ENCODE measurements at regions not wholly inside any gene's neighbourhood (a gene's known extent, or its start where the extent isn't known, plus 50 kb on each side); places are given as distances from the start of the nearest gene placed in this dataset.
A peak's percentile ranks its signal among the peaks of the same experiment; 100 is the strongest.

DNA sequence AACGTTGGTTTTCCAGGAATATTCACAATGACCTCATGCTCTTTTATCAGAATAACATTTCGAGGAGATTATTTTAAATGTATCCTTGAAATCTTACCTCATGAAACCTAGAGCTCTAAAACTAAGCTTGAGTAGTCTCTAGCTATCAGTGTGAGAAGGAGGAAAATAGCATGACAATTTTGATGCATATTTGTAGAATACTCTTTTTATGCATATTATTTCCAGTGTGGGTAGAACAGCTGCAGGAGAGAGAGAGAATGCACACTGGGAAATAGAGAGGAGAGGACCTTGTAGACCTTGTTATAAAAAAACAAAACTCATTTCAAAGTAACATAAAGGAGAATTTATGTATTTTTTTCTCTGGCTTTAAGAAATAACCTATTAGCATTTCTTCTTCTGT lies 71.1 kb upstream of the VGLL2 start:
- TF ChIP-seq GTF2F1 (IDR thresholded peaks at IDR 0.05; ENCODE audit: low read length) = no peak
- TF ChIP-seq RFX3 (CRISPR knock-in tag; IDR thresholded peaks at IDR 0.05) = no peak
- TF ChIP-seq ZSCAN25 (CRISPR knock-in tag; IDR thresholded peaks at IDR 0.05) = no peak
- Histone ChIP-seq H3K27me3 (ENCODE audit: control insufficient read depth in 1 of 2, insufficient read depth in 2 of 2, low read length in 2 of 2) (no peaks in the 10 kb centered on the region), H3K36me3 (replicated peaks in 1 of 2; ENCODE audit: control insufficient read depth in 1 of 2, insufficient read depth in 2 of 2, low read length in 2 of 2) (no peaks in the 10 kb centered on the region), H3K79me2 (ENCODE audit: insufficient read depth, low read length) (no peaks in the 10 kb centered on the region), H2AFZ (ENCODE audit: low read length) (no peak overlapping the region), H4K20me1 (ENCODE audit: insufficient read depth, low read length) (no peaks in the 10 kb centered on the region), H3K9me3 (ENCODE audit: low read length) (no peaks in the 10 kb centered on the region), H3K4me1 (ENCODE audit: insufficient read depth, low read length) (no peaks in the 10 kb centered on the region), H3K4me2 (ENCODE audit: low read depth, low read length) (no peak overlapping the region), H3K4me3 (replicated peaks in 1 of 3; ENCODE audit: insufficient read depth in 1 of 3, low read depth in 2 of 3, low read length in 3 of 3) (no peak overlapping the region), H3K27ac (ENCODE audit: extremely low read length, insufficient read depth, low read length) (no peak overlapping the region), H3K9ac (ENCODE audit: insufficient read depth, low read depth, low read length) (no peak overlapping the region)
- in situ Hi-C loops (cut with HindIII; ENCODE audit: extremely low pct_ligation_motif_present, low pct_unique_long_range_greater_than_20kb) = loop anchor here (10.0 kb wide), 1 partner anchor 319 kb away; the partner anchor contains the start of gene RFX6
- POLR2A ChIA-PET = no interaction called here
- CTCF ChIA-PET (ENCODE audit: low intra/inter-chr PET ratio, low total read pairs) = no interaction called here
- no peak for FAIRE-seq
- intact Hi-C loops (cut with micrococcal nuclease; ENCODE audit: unreplicated experiment) = no loop called here
- no peak for ATAC-seq
- no peak for DNase-seq (ENCODE audit: low spot score)
- no TSS peak for BruUV-seq (replicated peaks)
- WGBS (ENCODE audit: low lambda C conversion rate) = 1% methylated on average over 2 of the region's 2 CpGs

DNA sequence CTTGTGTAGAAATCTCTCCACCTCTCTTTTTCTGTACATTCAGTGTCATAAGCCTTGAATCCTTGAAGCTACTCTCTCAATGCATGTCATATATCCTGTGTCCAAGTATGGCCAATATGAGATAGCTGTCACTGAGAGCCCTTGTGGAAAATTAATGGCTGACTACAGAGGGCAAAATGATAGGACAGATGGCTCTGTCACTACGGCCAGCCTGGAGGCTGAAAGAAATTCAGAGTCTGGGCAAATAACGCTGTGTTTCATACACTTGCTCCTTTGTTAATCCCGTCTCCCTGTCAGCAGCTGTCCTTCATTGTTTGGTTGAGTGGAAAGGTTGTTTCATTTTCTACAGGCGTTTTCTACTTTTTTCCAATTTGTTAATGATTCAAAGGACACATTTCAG lies 70.4 kb upstream of the VGLL2 start:
- POLR2A ChIA-PET = no interaction called here
- Histone ChIP-seq H3K4me2 (ENCODE audit: low read depth, low read length) (no peak overlapping the region), H4K20me1 (ENCODE audit: insufficient read depth, low read length) (no peaks in the 10 kb centered on the region), H3K27ac (ENCODE audit: extremely low read length, insufficient read depth, low read length) (no peak overlapping the region), H3K9ac (ENCODE audit: insufficient read depth, low read depth, low read length) (no peak overlapping the region), H3K27me3 (ENCODE audit: control insufficient read depth in 1 of 2, insufficient read depth in 2 of 2, low read length in 2 of 2) (no peaks in the 10 kb centered on the region), H2AFZ (ENCODE audit: low read length) (no peak overlapping the region), H3K36me3 (replicated peaks in 1 of 2; ENCODE audit: control insufficient read depth in 1 of 2, insufficient read depth in 2 of 2, low read length in 2 of 2) (no peaks in the 10 kb centered on the region), H3K4me1 (ENCODE audit: insufficient read depth, low read length) (no peaks in the 10 kb centered on the region), H3K9me3 (ENCODE audit: low read length) (no peaks in the 10 kb centered on the region), H3K4me3 (replicated peaks in 1 of 3; ENCODE audit: insufficient read depth in 1 of 3, low read depth in 2 of 3, low read length in 3 of 3) (no peak overlapping the region), H3K79me2 (ENCODE audit: insufficient read depth, low read length) (no peaks in the 10 kb centered on the region)
- 2% methylated on average over 4 of the region's 4 CpGs for WGBS (ENCODE audit: low lambda C conversion rate)
- DNase-seq (ENCODE audit: low spot score) (no peak), FAIRE-seq (no peak), ATAC-seq (peak; percentile 50; the same call in 2 of the 3 replicates)
- no TSS peak for BruUV-seq (replicated peaks)
- CTCF ChIA-PET (ENCODE audit: low intra/inter-chr PET ratio, low total read pairs) = no interaction called here
- in situ Hi-C loops (cut with HindIII; ENCODE audit: extremely low pct_ligation_motif_present, low pct_unique_long_range_greater_than_20kb) (loop anchor here (10.0 kb wide), 1 partner anchor 320 kb away; the partner anchor contains the start of gene RFX6), intact Hi-C loops (cut with micrococcal nuclease; ENCODE audit: unreplicated experiment) (no loop called here)
- TF ChIP-seq, protein P1, sequence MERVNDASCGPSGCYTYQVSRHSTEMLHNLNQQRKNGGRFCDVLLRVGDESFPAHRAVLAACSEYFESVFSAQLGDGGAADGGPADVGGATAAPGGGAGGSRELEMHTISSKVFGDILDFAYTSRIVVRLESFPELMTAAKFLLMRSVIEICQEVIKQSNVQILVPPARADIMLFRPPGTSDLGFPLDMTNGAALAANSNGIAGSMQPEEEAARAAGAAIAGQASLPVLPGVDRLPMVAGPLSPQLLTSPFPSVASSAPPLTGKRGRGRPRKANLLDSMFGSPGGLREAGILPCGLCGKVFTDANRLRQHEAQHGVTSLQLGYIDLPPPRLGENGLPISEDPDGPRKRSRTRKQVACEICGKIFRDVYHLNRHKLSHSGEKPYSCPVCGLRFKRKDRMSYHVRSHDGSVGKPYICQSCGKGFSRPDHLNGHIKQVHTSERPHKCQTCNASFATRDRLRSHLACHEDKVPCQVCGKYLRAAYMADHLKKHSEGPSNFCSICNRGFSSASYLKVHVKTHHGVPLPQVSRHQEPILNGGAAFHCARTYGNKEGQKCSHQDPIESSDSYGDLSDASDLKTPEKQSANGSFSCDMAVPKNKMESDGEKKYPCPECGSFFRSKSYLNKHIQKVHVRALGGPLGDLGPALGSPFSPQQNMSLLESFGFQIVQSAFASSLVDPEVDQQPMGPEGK (CRISPR knock-in tag; IDR thresholded peaks at IDR 0.05) = no peak
- TF ChIP-seq PLSCR1 (CRISPR knock-in tag; IDR thresholded peaks at IDR 0.05; ENCODE audit: borderline replicate concordance) (no peak), ATF7-NPFF (CRISPR knock-in tag; IDR thresholded peaks at IDR 0.05; ENCODE audit: low read depth) (no peak), ATRX (CRISPR knock-in tag; IDR thresholded peaks at IDR 0.05; ENCODE audit: borderline replicate concordance) (no peak), ZNF709 (CRISPR knock-in tag; IDR thresholded peaks at IDR 0.05) (no peak), NFAT5 (CRISPR knock-in tag; IDR thresholded peaks at IDR 0.05) (no peak), ZNF10 (CRISPR knock-in tag; IDR thresholded peaks at IDR 0.05; ENCODE audit: borderline replicate concordance, low read depth) (no peak)

Measured in HepG2 (cell line).